Fibroblast of the aortic adventitia (primary cell): ENCODE measurements at regions not wholly inside any gene's neighbourhood (a gene's known extent, or its start where the extent isn't known, plus 50 kb on each side); places are given as distances from the start of the nearest gene placed in this dataset.
A peak's percentile ranks its signal among the peaks of the same experiment; 100 is the strongest.

ENCODE experiments used
- DNase-seq: peaks from one replicate; pipeline ENCODE4 v3.0.0-alpha.2; 2010; ENCODE audit warnings: low read depth
- H3K4me3 ChIP-seq: 2 replicates; pipeline ENCODE4 v1.5.1; 2011; ENCODE audit warnings: low read depth, mild to moderate bottlenecking, control low read depth, low read length, moderate library complexity
- TF ChIP-seq, protein P1 (sequence below): IDR thresholded peaks from 2 replicates; pipeline ENCODE4 v1.5.1; 2011; ENCODE audit warnings: mild to moderate bottlenecking, low read length, control low read depth, inconsistent platforms; ENCODE audit not compliant: insufficient read depth

DNA sequence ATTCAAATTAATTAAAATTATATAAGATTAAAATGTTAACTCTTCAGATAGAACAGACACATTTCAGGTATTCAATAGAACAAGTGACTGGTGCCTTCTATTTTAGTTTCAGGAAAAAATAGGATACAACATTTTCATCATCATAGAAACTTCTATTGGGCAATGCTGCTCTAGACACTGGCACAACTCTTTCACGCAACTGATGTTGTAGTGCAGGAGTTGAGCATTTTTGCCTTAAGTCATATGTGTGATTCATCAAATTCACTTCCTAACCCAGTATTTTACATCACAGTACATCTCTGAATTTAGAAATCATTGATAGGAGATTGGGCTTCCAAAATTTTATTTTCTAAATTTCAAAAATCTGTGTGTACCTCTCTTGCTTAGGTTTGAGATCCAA, 215.4 kb upstream of the DIO2 start:
- TF ChIP-seq, protein P1, sequence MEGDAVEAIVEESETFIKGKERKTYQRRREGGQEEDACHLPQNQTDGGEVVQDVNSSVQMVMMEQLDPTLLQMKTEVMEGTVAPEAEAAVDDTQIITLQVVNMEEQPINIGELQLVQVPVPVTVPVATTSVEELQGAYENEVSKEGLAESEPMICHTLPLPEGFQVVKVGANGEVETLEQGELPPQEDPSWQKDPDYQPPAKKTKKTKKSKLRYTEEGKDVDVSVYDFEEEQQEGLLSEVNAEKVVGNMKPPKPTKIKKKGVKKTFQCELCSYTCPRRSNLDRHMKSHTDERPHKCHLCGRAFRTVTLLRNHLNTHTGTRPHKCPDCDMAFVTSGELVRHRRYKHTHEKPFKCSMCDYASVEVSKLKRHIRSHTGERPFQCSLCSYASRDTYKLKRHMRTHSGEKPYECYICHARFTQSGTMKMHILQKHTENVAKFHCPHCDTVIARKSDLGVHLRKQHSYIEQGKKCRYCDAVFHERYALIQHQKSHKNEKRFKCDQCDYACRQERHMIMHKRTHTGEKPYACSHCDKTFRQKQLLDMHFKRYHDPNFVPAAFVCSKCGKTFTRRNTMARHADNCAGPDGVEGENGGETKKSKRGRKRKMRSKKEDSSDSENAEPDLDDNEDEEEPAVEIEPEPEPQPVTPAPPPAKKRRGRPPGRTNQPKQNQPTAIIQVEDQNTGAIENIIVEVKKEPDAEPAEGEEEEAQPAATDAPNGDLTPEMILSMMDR, result no peak
- DNase-seq, result peak; percentile 40
- no peak overlapping the region for H3K4me3 ChIP-seq

DNA sequence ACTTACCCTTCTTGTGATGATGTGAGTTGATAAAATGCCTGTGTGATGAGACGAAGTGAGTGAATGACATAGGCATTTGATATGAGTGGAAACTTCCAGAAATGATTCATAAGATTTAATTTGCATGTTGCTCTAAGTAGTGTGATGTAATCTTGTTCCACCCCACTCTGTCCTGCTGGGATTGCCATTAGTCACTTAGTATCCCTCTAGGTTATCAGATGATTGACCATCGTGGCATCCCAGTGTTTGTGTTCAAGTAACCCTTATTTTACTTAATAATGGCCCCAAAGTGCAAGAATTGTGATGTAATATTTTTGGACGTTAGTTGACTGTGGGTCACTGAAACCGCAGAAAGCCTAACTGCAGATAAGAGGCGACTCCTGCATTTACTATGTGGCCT, 214.4 kb upstream of the DIO2 start:
- TF ChIP-seq, protein P1, result no peak
- DNase-seq, result peak; percentile 97
- H3K4me3 ChIP-seq, result no peak overlapping the region

DNA sequence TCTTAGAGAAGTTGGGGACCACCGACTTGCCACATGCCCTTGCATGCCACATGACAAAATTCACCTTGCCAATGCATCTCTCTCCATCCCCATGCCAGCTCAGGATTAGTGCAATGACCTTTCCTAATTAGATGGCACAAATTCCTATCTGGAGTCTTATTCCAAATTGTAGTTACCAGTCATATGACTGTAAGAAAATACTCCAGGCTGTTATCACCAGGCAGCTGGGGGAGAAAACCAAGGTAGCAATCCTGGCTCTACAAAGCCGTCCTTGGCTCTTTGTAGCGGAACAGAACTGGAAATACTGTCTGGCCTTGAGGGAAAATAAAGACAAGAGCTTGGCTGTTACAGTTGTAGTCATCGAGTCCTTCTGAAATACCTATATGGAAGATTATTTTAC, 208.5 kb upstream of the DIO2 start:
- TF ChIP-seq, protein P1, result no peak
- no peak for DNase-seq
- H3K4me3 ChIP-seq, result no peak overlapping the region

DNA sequence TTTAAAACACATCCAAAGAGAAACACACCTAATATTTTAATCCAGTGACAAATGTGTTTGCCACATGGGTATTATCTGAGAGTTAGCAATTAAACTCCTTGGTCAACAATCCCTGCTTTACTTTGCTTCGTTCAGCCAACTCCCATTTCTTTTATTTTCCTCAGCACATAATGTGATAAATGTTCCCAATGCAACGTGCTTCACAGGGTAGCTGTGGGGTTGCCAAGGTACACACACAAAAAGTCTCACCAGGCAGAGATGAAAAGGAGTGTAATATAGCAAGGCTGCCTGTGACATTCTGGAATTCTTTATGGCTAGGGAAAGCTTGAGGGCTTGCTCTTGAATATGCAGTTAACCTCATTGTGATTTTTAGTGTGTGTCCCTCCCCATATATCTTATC, 208.0 kb upstream of the DIO2 start:
- peak; percentile 8 for DNase-seq
- H3K4me3 ChIP-seq, result no peak overlapping the region
- TF ChIP-seq, protein P1, result no peak

DNA sequence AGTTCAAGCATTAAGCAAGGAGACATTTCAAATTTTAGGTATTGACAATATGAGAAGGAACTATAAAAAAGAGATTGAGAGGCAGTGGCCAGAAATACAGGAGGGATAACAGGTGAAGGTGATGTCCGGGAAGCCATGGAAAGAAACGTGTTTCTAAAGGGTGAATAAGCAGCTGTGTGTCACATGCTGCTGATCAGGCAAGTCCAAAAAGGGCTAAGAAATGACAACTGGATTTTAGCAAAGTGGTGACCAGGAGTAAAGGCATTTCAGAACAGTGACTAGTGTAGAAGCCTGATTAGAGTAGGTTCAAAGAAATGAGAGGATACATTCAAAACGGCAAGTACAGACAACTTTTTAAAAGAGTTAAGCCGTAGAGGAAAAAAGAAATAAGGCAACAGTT, 204.3 kb upstream of the DIO2 start:
- DNase-seq, result no peak
- TF ChIP-seq, protein P1, result no peak
- H3K4me3 ChIP-seq, result no peak overlapping the region

DNA sequence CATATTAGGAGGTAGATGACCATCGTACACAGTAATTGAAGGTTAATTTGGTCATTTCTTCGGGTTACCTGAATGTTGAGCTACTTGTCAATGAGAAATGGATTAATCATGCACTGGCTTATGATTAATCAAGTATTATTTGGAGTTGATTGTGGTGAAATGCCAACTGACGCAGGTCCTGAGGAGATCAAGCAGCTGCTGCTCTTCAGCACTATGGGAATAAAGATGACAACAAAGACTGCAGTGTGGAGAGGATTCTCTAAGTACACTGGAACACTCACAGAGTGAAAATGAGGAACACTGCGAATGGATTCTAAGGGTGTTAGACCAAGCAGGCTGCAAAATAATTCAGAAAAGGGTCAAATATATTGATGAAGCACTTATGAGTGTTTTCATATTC, 202.8 kb upstream of the DIO2 start:
- TF ChIP-seq, protein P1, result no peak
- no peak for DNase-seq
- H3K4me3 ChIP-seq, result no peak overlapping the region

DNA sequence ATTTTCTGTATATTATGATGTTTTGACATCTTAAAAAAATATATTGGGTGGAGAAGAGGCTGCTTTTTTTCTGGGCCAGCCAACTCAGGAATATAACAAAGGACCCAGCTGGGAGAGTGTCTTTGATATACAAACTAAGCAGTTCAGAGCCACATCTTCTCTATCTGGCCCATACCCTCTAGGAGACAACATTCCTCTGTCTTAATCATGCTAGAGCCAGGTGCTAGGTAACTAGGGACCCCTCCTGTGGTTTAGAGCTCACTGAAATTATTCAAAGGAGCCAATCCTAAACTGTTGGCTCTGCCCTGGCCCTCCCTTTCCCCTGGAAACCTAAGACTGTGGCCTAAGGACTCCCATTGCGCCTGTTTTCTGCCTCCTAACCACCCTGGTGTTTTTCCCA, 193.1 kb upstream of the DIO2 start:
- TF ChIP-seq, protein P1, result no peak
- H3K4me3 ChIP-seq, result no peak overlapping the region
- no peak for DNase-seq
